ENCODE measurements at regions not wholly inside any gene's neighbourhood (a gene's known extent, or its start where the extent isn't known, plus 50 kb on each side); places are given as distances from the start of the nearest gene placed in this dataset.

DNA sequence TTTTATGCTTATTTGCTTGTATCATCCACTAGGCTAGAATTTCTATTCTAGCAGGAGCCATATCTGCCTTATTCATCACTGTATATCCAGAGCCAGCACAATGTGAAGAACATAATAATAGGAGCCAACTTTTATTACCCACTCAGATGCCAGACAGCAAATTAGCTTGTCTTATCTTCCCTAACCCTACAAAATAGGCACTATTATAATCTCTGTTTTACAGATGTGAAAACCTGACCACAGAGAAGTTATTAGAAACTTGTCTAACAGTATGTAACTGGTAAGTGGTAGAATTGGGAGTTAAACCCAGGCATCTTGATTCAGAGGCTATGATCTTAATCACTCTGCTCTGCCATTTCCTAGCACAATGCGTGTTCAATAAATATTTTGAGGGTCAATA lies 579.5 kb downstream of the CAAP1 start:
- DNase-seq (ENCODE audit: low spot score): no peak

DNA sequence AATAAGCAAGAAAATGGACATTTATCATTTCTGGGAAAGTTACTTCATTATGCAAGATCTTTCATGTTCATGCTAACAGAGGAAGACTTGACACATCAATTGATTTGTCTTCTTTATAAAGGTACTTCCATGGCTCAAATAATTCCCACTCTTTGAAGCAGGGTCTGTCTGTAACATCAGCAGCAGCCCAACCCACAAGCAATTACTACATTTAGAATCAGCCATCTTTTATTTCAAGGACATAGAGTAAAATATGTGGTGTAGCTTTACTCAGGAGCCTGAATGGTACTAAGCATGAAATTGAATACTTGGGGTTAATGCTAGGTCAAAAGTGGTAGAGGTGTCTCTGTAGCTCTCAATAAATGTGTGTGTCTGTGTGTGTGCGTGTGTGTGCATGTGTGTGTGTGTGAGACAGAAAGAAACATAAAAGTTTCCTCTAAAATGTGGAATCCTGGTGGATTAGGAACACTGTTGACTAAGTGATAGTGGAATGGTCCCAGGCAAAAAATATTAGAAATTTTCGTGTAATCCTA lies 581.1 kb downstream of the CAAP1 start:
- no peak for DNase-seq (ENCODE audit: low spot score)

DNA sequence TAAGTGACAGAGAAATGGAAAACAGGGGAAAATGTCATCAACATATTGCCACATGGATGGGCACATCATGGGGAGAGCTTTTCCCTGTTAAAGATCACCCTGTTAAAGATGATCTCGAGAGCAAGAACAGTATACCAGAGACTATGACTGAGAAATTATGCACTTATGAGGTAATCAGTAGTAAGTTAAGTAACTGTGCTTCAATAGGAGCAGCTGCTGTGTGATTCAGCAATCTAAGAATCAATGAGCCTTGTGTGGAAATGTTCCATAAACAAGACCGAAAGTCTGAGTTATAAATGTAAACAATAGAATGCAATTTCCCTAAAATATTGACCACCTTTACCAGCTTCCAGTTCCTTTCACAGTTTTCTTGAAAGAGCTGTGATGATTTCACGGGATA lies 582.3 kb downstream of the CAAP1 start:
- DNase-seq (ENCODE audit: low spot score): no peak

DNA sequence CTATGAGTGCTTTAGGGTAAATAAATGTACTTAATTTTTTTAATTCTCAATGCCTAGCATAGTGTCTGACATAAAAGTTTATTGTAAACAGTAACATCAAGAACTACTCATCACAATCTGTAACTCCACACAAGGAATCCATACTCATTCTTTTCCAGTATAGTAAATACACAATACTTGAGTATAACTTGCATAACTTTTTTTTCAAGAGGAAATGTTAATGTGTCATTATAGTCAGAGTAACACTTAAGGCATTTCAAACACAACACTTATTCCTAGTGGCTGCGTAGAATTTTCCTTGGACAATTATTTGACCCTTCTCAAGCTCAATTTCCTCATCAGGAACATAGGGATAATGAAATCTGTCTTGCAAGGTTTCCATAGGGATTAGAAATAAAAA lies 584.3 kb downstream of the CAAP1 start:
- no peak for DNase-seq (ENCODE audit: low spot score)

DNA sequence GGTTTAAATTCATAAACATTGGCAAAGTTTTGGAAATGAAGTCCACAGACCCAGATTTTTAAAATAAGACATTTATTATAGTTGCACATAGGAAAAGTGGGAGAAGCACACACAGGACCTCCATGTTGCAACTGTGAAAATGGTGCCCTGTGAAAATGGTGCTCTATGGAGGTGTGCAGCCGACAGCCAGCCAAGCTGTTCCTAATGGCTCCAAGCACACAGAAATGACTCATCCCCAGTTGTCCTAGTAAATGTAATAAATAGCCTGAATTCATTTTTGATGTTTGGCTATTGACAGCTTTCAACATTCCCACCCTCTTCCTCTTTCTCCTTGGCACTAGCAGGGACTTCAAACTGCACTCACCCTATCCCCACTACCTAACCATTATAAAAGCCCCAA lies 590.9 kb downstream of the CAAP1 start:
- no peak for DNase-seq (ENCODE audit: low spot score)

DNA sequence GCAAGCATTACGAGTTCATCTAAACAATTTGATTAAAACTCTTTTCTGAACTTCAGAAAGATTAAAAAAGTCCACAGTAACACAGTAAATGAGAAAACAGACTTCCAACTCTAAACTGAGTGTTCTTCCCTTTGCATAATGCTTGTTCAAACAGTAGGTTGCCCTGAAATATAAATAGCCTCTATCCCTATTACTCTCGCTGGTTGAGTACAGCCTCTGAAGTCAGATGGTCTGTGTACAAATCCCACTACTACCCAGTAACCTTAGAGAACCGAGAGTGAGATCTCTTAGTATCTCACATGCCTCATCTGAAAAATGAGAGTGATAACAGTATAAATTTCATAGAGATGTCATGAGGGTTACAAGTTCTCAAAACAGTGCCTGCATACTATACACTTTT lies 591.6 kb downstream of the CAAP1 start:
- no peak for DNase-seq (ENCODE audit: low spot score)

DNA sequence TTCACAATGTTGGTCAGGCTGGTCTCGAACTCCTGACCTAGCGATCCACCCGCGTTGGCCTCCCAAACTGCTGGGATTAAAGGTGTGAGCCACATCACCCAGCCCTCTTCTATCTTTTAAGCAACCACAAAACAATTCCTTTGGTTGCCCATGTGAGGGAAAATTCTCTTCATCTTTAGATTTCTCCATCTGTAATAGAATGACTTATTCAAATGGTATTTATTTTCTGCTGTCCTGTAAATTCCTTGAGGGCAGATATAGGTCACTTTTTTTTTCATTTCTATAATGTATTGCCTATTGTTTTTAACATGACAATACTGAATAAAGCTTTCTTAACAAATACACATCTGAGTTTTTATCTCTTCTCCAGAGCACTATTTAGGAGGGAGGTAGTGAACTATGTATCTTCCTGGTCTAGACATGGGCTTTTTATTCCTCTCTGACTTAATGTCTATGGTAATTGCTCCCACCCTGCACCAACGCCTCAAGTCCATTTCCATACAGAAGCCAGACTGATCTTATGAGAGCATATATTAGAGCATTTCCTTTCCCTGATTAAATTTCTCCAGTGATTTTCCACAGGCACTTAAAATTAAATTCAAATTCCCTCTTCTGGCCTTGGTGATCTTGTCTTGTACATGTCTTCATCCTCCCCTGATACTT lies 595.6 kb downstream of the CAAP1 start:
- peak; percentile 7 for DNase-seq (ENCODE audit: low spot score)

DNA sequence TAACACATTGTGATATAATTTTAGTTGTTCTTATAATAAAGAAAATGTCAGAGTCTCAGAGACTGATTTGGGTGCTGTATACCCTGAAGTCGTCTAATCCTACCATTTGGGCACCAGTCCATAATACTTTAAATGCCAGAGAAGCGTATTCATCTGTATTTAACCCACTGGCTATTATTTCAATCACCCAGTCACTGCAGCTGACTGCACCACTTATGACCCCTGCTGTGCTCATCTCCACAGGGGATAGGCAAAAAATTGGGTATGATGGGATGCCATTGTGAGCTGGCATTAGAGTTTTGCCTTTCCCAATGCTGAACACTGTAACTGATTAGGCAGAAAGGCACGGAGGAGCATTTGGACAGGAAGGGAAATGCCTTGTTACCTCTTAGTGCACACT lies 599.7 kb downstream of the CAAP1 start:
- peak; percentile 27 for DNase-seq (ENCODE audit: low spot score)

DNA sequence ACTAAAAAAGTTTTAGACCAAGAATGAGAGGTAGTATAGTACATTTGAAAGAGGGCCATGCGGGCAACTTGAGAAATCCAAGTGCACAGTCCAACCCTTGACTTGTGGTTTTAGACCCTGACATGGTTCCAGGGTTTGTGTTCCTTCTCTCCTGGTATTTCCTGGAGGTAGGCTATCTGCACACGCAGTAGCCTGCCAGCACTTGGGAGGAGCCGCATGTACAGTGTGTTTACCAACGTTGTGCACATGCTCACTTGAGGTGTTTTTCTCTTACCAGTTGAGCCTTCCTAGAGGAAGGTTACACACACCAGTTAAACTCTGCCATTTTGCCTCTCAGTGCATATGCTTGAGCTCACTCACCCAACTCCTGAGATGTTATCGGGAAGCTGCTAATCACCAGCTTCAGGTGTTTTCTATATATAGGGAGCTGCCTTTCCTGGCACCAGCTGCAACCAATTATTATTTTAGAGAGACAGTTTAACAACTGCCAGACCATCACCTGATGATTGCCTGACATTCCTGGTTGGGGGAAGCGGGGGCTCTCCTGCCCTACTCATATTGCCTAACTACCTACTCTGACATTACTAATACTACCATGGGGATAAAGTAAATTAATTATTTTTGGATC lies 593.4 kb upstream of the TUSC1 start:
- no peak for DNase-seq (ENCODE audit: low spot score)

DNA sequence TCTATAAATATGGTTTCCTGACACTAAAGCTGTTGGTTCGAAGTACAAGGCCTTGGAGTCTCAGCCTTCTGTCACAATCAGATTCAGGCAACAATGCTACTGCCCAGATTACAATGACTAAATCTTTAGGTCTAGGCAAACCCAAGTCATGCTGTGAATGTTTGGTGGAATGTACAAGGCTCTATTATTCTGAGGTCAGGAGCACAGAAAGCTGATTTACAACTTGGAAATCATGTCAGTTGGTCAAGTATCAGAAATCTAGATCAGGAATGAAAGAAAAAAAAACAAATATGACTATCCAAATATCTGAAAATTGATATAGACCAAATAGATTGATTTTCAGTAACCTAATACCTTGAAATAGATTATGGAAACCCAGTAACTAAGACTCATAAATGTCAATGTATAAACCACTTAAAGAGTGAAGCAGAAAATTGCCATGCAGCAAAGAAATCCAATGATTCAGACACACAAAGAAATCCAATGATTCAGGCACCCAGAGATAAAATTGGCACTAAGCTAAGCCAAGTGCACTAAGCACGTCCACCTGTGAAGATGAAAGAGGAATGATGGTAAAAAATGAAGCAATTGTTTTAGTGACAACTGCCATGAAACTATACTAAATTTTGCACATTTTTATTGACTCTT lies 588.0 kb upstream of the TUSC1 start:
- DNase-seq (ENCODE audit: low spot score): no peak

DNA sequence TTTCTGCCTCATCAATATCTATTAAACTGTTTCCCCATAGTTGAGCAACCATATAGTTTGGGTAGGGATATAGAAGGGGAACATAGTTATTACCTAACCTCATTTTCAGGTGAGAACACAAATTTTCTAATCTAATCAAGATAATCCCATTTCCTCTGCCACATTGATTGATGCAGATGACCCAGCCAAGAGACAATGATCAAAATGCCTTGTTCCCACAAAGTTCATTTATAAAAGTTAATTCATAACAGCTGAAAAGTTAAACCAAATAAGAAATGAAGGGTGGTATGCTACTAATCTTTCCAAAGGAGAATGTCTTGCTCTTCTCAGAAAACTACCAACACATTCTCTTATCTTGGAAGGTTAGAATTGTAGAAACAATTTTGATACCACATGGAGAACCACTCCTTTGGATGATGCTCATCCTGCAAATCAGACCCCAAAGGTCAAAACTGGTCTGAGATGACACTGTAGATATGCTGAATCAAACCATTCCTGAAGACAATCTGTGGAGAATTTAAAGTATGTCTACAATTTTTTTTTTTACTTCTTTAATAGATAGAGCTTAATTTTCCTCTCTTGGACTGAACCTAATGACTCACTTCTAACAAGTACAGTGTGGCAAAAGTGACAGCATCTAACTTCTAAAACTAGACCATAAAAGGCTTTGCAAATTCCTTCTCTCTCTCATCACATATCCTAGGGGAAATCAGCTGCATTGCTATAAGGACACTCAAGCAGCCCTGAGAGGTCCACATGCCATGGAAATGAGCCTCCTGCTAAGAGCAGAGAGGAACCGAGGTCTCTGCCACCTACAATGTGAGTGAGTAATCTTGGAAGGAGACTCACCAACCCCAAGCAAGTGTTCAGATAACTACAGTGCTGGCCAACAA lies 586.7 kb upstream of the TUSC1 start:
- DNase-seq (ENCODE audit: low spot score): peak; percentile 75

DNA sequence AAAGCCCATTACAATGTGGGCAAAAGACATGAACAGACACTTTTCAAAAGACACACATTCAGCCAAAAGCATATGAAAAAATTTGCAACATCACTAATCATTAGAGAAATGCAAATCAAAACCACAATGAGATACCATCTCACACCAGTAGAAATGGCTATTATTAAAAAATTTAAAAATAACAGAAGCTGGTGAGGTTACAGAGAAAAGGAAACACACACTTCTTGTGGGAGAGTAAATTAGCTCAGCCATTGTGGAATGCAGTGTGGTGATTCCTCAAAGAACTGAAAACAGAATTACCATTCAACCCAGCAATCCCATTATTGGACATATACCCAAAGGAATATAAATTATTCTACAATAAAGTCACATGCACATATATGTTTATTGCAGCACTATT lies 585.2 kb upstream of the TUSC1 start:
- no peak for DNase-seq (ENCODE audit: low spot score)

DNA sequence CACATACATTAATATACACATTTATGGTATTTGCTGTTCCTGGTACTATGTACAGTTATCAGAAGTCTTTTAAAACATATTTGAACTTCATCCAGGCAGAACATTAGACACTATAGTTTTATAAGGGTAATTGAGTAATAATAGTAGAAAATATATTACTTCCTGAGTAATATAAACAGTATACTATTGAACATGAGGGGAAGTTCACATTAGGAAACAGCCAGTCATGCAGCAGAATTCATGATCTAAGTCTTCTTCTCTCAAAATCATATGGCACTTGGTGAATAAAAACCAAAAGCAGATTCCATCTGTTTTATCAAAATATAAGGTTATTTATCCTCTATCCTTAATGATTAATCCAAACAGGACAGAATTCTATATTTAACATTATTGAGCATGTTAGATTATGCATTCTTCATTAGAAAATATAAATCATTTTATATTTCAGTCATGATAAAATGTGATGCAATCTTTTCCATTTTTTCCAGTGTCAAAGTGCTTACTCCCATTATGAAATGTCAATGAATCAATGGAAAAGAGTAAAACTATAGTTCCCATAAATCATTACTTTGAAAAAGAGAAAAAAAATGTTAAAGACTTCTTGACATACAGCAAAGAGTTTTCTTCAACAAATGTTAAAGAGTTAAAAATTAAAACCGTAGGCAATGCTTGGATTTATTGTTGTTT lies 584.3 kb upstream of the TUSC1 start:
- DNase-seq (ENCODE audit: low spot score): no peak

DNA sequence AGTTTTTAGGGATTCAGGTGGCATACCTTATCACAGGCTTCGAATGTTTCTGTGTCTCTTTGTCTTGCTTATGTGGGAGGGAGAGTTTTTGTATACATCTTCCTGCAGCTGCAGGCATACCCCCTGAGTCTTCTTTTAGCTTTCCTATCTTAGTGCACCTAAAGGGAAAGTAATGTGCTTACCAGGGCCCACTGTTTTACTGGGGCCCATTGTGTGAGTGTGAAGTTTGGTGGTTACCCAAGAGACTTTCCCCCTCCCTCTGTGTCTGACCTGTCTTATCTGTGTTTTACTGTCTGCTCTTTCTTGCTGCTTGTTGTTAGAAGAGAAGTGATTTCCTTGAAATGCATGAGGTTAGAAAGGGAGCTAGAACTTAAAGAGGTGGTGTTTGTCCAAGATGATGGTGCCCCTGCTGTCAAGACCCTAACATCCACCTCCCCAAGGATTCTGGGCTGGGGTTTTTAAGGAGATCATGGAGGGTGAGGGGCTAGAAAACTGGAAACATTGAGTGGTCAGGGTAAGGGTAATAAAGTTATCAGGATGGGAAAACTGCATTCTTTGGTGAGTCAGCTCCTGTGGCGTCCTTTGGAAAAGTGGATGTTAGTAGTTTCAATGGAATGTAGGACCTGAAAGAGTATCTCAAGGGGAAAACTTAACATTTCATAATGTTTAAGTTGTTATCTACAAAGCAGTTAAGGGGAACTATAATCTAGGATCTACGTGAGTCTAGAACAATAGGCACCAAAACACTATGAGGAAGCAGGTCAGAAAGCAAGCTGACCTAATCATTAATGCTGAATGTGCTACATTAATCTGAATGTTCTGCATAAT lies 583.5 kb upstream of the TUSC1 start:
- peak; percentile 60 for DNase-seq (ENCODE audit: low spot score)

DNA sequence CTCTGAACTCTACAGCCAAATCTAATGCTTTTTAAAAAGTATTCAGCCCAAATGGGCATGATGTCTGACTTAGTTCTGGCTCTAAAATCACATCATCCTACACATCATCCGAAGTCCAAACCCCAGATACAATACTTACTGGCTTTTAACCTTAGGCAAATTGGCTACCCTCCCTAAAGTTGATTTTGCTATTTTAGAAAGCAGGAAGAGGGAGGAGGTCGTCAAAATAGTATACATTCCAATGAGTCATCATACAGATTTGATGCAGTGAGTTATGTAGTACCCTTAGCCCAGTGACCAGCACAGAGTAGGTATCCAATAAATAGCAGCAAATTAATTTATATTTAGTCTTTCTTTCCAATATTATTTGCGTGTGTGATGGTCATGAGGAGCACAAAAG lies 582.0 kb upstream of the TUSC1 start:
- DNase-seq (ENCODE audit: low spot score): no peak

DNA sequence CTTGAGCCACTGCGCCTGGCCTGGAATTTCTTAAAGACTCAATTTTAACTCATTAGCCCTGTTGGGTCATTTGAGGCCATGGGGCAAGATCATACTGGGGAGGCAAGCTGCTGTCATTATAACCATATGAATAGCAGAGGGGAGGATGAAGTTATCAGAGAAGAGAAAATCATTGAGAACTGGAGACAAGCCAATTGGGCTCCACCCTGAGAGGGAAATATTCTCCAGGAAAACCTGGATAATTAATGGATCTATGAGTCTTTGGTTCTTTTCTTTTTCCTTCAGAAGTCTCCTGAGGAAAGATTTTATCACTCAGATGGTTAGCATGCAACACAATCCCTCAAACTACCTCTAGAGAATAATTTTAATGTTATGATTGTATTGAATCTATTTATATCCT lies 569.6 kb upstream of the TUSC1 start:
- DNase-seq (ENCODE audit: low spot score): no peak

DNA sequence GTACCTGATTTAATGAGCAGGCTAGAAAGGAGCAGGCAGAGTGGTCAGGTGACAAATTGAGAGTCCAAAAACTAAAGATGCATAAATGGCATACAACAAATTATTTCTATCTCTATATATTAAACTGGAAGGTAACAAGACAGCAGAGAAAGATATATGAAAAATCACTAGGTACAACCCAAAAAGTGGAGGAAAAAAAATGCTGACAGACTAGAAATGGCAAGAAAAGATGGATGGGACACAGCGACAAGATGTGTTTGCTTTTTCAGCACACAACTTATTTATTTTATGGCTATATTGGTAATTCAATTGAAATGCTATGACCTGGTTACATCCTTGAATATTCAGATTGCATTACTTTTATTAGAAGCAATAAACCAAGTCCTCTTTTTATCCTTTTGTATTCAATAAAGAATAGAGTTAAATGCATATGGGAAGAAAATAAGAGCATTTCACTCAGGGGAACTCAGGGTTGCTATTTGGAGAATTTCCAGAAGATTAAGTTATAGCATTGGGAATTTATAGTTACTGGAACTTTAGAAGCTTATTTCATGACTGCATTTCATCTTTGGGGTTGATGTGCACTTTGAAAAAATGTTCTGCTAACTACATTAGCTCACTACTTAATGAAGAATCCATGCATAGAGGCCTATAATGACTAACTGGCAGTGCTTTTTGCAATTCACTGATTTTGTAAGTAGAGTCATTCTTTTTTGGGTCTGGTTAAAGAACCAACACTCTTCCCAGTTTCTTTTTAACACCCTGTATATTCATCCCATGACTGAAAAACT lies 566.6 kb upstream of the TUSC1 start:
- no peak for DNase-seq (ENCODE audit: low spot score)

DNA sequence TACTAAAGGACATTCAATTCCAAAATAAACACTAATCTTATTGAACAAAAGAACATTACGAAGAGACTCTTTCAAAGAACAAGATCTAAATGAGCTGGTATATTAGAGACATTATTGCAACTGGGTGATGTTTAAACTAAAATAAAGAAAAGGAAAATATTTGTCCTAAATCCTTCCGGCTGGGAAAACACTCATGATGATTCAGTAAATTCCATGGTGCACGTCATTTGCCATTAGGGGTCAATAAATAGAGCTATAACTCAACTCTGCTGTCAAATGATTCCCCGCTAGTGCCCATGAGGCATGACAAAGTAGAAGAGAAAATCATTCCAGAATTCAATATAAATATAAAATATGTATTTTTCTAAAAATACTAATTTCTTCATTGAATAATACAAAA lies 565.5 kb upstream of the TUSC1 start:
- DNase-seq (ENCODE audit: low spot score): peak; percentile 34

DNA sequence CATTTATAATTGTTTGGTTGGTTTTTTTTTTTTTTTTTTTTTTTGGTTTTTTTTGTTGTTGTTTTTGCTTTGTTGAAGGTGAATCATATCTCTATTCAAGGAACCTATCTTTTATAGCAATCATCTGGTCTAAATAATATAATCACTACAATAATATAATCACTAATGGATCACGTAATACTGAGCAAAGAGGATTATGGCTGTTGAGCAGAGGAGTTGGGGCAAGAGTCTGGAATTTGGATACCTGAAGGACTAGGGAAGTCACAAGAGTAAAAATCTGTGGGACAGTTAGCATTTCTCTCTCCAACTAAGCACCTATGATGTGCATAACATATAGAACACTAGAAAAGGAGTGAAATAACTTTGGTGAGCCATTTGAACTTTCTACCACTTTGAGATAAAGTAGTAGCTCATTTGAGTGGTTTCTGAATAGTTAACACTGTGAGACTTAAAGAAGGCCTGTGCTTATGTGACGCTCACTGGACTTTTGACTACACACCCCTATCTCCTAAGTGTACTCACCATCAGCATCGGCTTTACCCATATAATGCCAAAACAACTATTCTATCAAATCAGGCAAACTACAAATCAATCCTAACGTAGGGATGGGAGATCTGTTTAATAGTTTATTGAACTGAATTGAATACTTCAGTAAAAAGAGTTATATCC lies 564.9 kb upstream of the TUSC1 start:
- DNase-seq (ENCODE audit: low spot score): no peak

DNA sequence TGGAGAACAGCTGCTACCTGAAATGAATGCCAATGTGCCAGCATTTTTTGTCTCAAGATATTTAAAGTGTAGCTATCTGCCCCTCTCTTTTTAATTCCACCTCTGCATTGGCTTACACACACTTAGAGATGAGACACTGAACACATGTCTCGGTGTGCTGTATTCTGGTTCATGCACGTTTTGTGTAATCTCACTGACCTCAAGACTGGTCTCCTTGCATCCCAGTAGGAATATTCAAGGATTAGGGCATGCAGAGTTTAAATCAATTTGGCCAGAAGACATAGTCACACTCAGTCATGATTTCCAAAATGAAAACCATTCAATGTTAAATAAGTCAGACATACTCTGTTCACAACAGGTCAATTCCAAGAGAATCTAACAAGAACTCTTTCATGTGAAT lies 561.8 kb upstream of the TUSC1 start:
- no peak for DNase-seq (ENCODE audit: low spot score)
